Activated naive CD8-positive, alpha-beta T cell treated with anti-CD3 and anti-CD28 coated beads, Interleukin-2, amount 10 ng/mL, durations not matched to agents 7 days and 5 days (primary cell): ENCODE measurements at regions not wholly inside any gene's neighbourhood (a gene's known extent, or its start where the extent isn't known, plus 50 kb on each side); places are given as distances from the start of the nearest gene placed in this dataset.

Experiments
- ATAC-seq: fragments of 150-1000 bp; cut with Tn5 transposase; one replicate; pipeline ENCODE4 v1.10.0; 2021; ENCODE audit warnings: low read depth, moderate library complexity
- POLR2A ChIA-PET: fragments of 350-600 bp; sonication (Branson Sonifier 250); formaldehyde crosslinking; loops from one replicate; lab custom pipeline; 2021; ENCODE audit warnings: antibody characterized with exemption; lab: Charles Lee
- DNase-seq: peaks from one replicate; pipeline ENCODE4 v3.0.0; 2021
- H3K27ac Mint-ChIP-seq: one replicate; pipeline ENCODE4 v1.8.0; 2022; ENCODE audit warnings: mild to moderate bottlenecking, mixed read lengths
- H3K27me3 Mint-ChIP-seq: one replicate; pipeline ENCODE4 v1.8.0; 2022; ENCODE audit warnings: mild to moderate bottlenecking, moderate library complexity, mixed read lengths
- H3K36me3 Mint-ChIP-seq: one replicate; pipeline ENCODE4 v1.8.0; 2021; ENCODE audit warnings: mild to moderate bottlenecking, mixed read lengths
- H3K4me1 Mint-ChIP-seq: one replicate; pipeline ENCODE4 v1.8.0; 2021; ENCODE audit warnings: mixed read lengths
- H3K4me3 Mint-ChIP-seq: one replicate; pipeline ENCODE4 v1.8.0; 2022; ENCODE audit warnings: mild to moderate bottlenecking, moderate library complexity, mixed read lengths
- H3K9me3 Mint-ChIP-seq: one replicate; pipeline ENCODE4 v1.8.0; 2021; ENCODE audit warnings: mixed read lengths

DNA sequence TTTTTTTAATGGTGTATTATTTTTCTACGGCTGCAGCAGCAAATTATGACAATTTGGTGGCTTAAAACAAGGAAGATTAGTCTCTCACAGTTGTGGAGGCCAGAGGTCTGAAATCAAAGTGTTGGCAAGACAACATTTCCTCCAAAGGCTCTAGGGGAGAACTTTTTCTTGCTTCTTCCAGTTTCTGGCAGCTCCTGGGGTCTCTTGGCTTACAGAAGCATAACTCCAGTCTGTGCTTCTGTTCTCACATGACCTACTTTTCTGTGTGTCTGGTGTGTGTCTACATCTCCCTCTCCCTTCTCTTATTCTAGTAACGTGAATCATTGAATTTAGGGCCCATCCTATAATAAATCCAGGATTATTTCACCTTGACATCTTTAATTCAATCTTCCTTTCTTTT is 551.9 kb upstream of the LUZP2 start:
- Mint-ChIP-seq H3K9me3 (peaks cover 4% of the 10 kb centered on the region), H3K36me3 (no peaks in the 10 kb centered on the region), H3K4me1 (no peaks in the 10 kb centered on the region), H3K27ac (no peak overlapping the region), H3K4me3 (no peak overlapping the region), H3K27me3 (no peaks in the 10 kb centered on the region)
- ATAC-seq = no peak
- DNase-seq = no peak
- POLR2A ChIA-PET = no interaction called here

DNA sequence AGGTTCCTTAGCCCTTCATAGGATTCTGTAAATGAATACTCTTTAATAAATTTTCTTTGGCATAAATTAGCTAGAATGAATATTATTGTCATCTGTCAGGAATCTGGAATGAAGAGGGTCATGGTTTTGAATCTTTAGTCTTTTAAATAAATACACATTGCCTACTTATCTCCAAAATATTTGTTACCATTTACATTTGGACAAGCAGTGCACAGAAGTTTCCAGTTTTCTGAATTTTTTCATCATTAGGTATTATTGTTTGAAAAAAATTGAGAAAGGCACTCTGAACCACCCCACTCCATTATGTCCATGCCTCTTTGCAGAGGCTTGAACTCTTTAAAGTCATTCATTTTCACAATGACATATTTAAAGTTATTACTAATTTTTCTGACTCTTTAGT is 549.0 kb upstream of the LUZP2 start:
- DNase-seq (no peak), ATAC-seq (no peak)
- H3K4me1 Mint-ChIP-seq = no peaks in the 10 kb centered on the region
- H3K27me3 Mint-ChIP-seq = no peaks in the 10 kb centered on the region
- H3K9me3 Mint-ChIP-seq = no peaks in the 10 kb centered on the region
- no peaks in the 10 kb centered on the region for H3K36me3 Mint-ChIP-seq
- H3K27ac Mint-ChIP-seq = no peak overlapping the region
- no peak overlapping the region for H3K4me3 Mint-ChIP-seq
- POLR2A ChIA-PET = no interaction called here

DNA sequence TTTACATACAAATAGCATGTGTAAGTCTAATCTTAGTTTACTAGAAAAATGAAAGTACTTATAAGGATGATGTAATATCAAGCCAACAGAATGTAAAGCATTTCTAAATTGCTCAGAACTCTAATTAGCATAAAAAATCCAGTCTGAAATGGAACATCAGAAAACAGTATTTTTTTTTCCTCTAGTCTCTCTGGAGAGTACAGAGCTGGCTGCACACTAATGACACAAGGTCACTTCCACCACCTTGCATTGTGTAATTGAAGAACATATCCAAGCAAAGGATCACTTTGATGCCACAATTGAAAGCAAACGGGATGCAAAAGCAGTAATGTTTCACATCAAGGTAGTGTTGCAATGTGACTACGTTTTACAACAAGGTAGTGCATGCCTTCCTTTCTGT is 548.0 kb upstream of the LUZP2 start:
- Mint-ChIP-seq H3K27me3 (no peaks in the 10 kb centered on the region), H3K9me3 (no peaks in the 10 kb centered on the region), H3K27ac (no peak overlapping the region), H3K4me1 (no peaks in the 10 kb centered on the region), H3K36me3 (no peaks in the 10 kb centered on the region), H3K4me3 (no peak overlapping the region)
- ATAC-seq = no peak
- DNase-seq = no peak
- POLR2A ChIA-PET = no interaction called here

DNA sequence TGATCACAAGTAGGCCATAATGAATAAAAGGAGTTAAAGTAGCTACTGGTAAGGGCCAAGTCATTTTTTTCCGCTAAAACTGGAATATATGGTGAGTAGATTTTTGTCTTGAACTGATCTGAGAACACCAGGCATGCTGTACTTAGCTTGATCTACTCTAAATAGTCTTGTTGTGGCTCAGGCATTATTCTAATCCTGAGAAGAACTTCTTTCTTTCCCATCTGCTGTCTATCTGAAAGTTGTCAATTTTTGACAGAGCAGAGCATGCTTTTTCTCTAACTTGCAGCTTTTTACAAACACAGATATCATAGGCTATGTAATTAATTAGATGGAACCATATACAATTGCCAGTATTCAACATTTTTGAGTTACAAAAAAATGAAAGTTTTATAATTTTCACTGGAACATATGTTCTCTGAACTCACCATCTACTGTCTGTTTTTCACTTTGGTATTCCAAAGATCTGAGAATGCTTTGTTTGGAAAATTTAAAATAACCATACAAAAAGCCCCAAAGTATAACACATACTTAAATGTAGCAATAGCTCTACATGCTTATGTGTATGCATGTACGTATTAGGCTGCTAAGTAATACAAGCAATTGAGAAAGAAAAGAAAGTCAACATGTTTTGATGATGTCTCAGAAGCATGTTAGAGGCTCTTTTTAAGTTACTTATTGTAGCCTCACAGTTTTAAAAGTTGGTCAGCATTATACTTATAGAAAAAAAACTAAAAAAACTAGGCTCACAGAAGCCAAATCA is 542.7 kb upstream of the LUZP2 start:
- Mint-ChIP-seq H3K4me1 (no peaks in the 10 kb centered on the region), H3K9me3 (no peaks in the 10 kb centered on the region), H3K27ac (no peak overlapping the region), H3K4me3 (no peak overlapping the region), H3K36me3 (no peaks in the 10 kb centered on the region), H3K27me3 (no peaks in the 10 kb centered on the region)
- ATAC-seq (no peak), DNase-seq (no peak)
- POLR2A ChIA-PET = no interaction called here

DNA sequence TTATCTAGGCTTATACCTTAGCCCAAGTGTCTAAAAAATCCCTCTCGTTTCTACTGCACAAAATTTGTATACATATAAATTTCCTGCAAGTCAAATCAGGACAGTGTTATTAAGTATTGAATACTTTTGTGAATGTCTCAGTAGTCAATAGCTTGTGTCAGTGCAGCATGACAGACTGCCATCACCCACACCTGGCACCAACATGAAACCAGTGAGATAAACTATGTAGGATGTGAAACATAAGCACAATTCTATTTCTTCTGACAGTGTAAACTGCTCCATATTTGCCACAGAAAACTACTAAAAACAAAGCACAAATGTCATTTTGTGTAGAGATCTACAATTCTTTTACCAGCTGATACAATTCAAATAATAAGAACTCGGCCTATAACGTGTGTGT is 542.1 kb upstream of the LUZP2 start:
- no peaks in the 10 kb centered on the region for H3K27me3 Mint-ChIP-seq
- no peaks in the 10 kb centered on the region for H3K36me3 Mint-ChIP-seq
- no peaks in the 10 kb centered on the region for H3K9me3 Mint-ChIP-seq
- H3K27ac Mint-ChIP-seq = no peak overlapping the region
- no peaks in the 10 kb centered on the region for H3K4me1 Mint-ChIP-seq
- no peak overlapping the region for H3K4me3 Mint-ChIP-seq
- ATAC-seq = no peak
- no peak for DNase-seq
- POLR2A ChIA-PET = no interaction called here

DNA sequence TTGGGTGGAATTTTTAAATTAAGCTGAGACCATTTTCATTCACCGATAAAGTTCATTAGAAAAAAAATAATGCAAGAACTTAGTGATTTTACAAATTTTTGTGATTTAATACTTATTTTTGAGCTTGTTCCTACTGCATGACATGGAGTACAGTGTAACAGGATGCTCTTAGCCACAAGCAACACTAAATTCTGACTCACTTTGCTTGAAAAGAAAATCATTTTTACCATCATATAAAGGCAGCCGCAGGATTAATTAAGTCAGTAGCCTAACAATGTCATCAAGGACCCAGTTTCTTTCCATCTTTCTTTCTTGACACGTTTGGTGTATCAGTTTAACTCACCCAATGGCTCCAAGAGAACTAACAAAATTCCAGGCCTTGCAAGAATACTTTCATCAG is 540.3 kb upstream of the LUZP2 start:
- H3K4me1 Mint-ChIP-seq = no peaks in the 10 kb centered on the region
- no peak overlapping the region for H3K4me3 Mint-ChIP-seq
- no peaks in the 10 kb centered on the region for H3K36me3 Mint-ChIP-seq
- no peak overlapping the region for H3K27ac Mint-ChIP-seq
- ATAC-seq = no peak
- no peaks in the 10 kb centered on the region for H3K27me3 Mint-ChIP-seq
- no peaks in the 10 kb centered on the region for H3K9me3 Mint-ChIP-seq
- DNase-seq = no peak
- POLR2A ChIA-PET = no interaction called here

DNA sequence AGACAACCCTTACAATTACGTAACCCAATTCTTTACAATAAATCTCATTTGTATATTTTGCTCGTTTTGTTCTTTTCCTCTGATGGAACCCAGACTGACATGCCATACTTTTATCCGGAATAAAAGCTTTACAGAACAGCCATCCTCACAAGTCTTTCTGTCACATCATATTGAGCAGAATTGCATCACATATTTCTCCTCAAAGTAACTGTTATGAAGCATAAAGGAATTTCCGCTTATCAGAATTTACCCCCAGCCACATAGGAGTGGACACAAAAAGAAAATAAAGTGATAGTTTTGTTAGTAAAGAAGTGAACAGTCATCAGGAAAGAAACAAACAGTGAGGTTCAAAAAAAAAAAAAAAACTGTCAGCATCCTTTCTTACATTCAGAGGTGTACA is 539.5 kb upstream of the LUZP2 start:
- Mint-ChIP-seq H3K4me1 (no peaks in the 10 kb centered on the region), H3K36me3 (no peaks in the 10 kb centered on the region), H3K27me3 (no peaks in the 10 kb centered on the region), H3K9me3 (no peaks in the 10 kb centered on the region), H3K27ac (no peak overlapping the region), H3K4me3 (no peak overlapping the region)
- DNase-seq (no peak), ATAC-seq (no peak)
- POLR2A ChIA-PET = no interaction called here

DNA sequence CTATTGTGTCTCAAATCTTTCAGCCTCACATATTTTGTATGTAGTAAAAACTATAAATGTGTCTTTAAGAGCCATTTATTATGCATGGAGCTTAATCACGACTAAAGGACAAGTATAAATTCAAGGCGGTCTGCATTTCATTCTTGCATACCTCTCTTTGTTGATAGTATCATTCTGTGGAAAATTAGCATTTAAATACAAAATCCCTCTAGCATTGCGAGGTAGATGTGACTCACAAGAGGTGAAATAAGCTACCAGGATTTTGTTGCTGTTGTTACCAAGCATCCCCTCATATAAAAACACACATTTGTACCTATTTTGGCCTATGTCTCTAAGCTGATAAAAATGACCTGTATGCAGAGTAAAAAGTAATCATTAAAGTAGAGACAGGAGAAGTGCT is 537.4 kb upstream of the LUZP2 start:
- POLR2A ChIA-PET = no interaction called here
- no peak overlapping the region for H3K4me3 Mint-ChIP-seq
- no peaks in the 10 kb centered on the region for H3K4me1 Mint-ChIP-seq
- DNase-seq (no peak), ATAC-seq (no peak)
- H3K27ac Mint-ChIP-seq = no peak overlapping the region
- H3K9me3 Mint-ChIP-seq = peaks cover 3% of the 10 kb centered on the region
- no peaks in the 10 kb centered on the region for H3K27me3 Mint-ChIP-seq
- H3K36me3 Mint-ChIP-seq = no peaks in the 10 kb centered on the region

DNA sequence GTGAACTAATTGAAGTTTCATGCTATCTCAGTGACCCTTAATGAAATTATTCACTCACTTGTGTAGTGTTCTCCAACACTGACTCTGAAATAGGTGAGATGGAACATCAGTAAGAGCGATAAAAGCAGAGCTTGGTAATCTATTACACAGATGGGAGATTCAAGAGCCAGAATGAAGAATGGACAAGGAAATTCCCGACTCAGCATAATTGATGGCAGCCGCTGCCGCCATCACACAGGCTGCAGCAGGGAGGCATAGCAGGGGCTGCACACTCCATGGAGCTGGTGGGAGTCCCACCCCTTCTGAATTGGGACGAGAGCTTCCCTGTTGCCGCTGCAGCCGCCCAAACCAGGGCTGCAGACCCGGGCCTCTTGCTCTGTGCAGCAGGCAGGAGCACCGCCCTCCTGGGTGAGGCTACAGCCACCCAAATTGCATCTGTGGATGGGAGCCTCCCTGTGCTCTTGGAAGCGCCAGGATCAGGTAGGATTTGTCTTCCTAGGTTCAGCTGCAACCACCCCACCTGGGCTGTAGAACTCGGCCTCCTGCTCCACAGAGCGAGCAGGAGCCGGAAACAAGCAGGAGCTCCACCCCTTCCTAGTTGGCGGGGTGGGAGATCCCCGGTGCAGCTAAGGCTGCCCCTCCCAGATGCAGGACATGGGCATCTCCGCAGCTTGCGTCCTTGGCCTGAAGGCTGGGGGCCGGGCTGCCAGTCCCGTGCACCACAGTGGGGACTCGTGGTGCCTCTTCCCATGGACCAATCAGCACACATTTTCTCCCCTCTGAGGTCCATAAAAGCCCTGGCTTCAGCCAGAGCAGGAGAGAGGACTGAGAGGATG is 535.1 kb upstream of the LUZP2 start:
- Mint-ChIP-seq H3K4me3 (no peak overlapping the region), H3K27me3 (no peaks in the 10 kb centered on the region), H3K9me3 (peaks cover 3% of the 10 kb centered on the region), H3K4me1 (no peaks in the 10 kb centered on the region), H3K27ac (no peak overlapping the region), H3K36me3 (no peaks in the 10 kb centered on the region)
- POLR2A ChIA-PET = no interaction called here
- DNase-seq (no peak), ATAC-seq (no peak)

DNA sequence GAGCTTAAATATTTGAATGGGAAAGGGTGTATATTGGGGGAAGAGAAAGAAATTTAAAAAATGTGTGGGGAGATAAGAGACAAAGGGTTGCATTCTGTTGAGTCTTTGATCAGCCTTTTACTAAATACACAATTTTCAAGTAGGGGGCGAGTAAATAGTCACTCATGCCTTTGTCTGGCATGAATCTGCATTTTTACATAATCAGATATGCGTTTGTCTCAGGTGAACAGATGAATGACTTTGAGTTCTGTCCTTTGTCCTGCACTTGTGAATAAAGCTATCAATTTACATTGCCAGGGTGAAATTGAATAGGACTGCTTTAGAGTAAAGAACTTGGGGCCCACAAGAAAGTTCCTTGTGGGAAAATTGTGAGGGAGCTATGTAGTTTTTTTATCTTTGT is 523.6 kb upstream of the LUZP2 start:
- no peak for ATAC-seq
- POLR2A ChIA-PET = no interaction called here
- H3K9me3 Mint-ChIP-seq = no peaks in the 10 kb centered on the region
- no peaks in the 10 kb centered on the region for H3K27me3 Mint-ChIP-seq
- no peak for DNase-seq
- H3K27ac Mint-ChIP-seq = no peak overlapping the region
- H3K4me3 Mint-ChIP-seq = no peak overlapping the region
- no peaks in the 10 kb centered on the region for H3K4me1 Mint-ChIP-seq
- H3K36me3 Mint-ChIP-seq = no peaks in the 10 kb centered on the region

DNA sequence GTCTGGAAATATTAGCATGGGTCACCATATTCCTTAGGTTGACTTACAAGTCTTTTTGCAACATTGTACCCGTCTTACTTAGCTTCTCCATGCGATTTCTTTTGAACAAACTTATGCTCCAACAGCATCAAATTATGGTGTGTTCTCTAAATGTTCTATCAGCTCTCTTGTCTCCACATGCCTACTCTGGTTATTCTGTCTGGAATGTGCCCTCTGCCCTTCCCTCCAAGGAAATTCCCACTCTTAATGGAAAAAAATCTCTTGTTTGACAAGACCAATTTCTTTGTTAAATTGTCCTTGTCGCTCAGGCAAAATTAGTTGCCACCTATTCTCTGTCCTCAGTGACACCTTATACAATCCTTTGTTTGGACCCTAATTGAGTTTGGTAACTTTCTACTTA is 522.8 kb upstream of the LUZP2 start:
- no peak for ATAC-seq
- Mint-ChIP-seq H3K4me1 (no peaks in the 10 kb centered on the region), H3K9me3 (no peaks in the 10 kb centered on the region), H3K4me3 (no peak overlapping the region), H3K27ac (no peak overlapping the region), H3K27me3 (no peaks in the 10 kb centered on the region), H3K36me3 (no peaks in the 10 kb centered on the region)
- POLR2A ChIA-PET = no interaction called here
- DNase-seq = no peak

DNA sequence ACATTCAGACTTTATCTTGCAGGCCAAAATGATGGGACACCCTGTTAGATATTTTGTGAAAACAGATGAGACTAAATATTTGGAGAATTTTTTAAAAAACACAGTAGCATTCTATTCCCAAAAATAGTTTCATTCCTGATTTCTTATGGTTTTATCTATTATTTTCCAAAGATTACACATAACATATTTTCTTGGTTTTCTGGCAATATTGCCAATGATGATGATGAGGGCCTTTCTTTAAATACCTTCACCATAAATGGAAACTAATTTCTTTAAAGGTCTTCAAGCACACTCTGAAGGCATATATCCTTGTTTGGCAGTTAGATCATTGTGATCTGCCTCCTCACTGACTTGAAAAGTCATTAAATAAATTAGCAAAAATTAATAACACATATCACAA is 522.3 kb upstream of the LUZP2 start:
- Mint-ChIP-seq H3K27ac (no peak overlapping the region), H3K4me1 (no peaks in the 10 kb centered on the region), H3K36me3 (no peaks in the 10 kb centered on the region), H3K27me3 (no peaks in the 10 kb centered on the region), H3K4me3 (no peak overlapping the region), H3K9me3 (no peaks in the 10 kb centered on the region)
- POLR2A ChIA-PET = no interaction called here
- ATAC-seq (no peak), DNase-seq (no peak)

DNA sequence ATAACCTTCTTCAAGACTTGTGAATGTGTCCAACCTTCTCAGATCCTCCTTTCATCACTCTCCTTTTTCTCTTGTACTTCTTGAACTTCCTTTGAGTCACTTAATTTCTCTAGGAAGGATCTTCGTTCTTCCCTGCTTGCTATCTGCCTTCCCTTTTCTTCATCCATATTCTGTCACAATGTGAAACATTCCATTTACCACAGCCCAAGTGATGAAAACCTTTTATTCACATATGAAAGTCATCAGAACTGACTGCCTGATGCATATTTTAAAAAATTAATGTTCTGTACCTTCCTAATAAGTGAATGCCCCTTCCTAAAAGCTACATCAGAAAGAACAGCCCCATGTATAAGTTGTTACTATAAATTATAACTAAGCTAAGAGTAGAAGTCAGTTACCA is 520.4 kb upstream of the LUZP2 start:
- DNase-seq (no peak), ATAC-seq (no peak)
- H3K27ac Mint-ChIP-seq = no peak overlapping the region
- no peaks in the 10 kb centered on the region for H3K36me3 Mint-ChIP-seq
- no peaks in the 10 kb centered on the region for H3K27me3 Mint-ChIP-seq
- H3K4me3 Mint-ChIP-seq = no peak overlapping the region
- POLR2A ChIA-PET = no interaction called here
- no peaks in the 10 kb centered on the region for H3K9me3 Mint-ChIP-seq
- H3K4me1 Mint-ChIP-seq = no peaks in the 10 kb centered on the region

DNA sequence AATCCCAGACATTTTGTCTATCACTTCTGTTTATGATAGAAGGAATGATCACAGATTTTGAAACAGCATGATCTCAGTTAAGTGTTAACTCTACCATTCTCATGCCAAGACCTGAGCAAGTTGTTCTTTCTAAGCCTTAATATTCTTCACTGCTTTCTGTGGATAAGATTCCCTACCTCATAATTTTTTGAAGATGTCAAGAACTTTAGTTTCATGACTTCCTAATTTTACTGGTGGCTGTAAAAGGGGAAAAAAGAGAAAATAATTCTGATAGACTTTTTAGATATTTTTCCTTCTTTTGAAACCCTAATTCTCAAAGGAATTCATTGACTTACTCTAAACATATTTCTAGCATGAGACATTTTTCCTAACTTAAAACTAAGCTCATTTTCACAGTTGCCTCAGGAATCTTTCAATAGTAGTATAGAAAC is 520.0 kb upstream of the LUZP2 start:
- no peaks in the 10 kb centered on the region for H3K4me1 Mint-ChIP-seq
- no peaks in the 10 kb centered on the region for H3K9me3 Mint-ChIP-seq
- DNase-seq = no peak
- H3K4me3 Mint-ChIP-seq = no peak overlapping the region
- H3K36me3 Mint-ChIP-seq = no peaks in the 10 kb centered on the region
- no peak for ATAC-seq
- POLR2A ChIA-PET = no interaction called here
- H3K27ac Mint-ChIP-seq = no peak overlapping the region
- no peaks in the 10 kb centered on the region for H3K27me3 Mint-ChIP-seq
